H7 (cell line): ENCODE measurements at regions not wholly inside any gene's neighbourhood (a gene's known extent, or its start where the extent isn't known, plus 50 kb on each side); places are given as distances from the start of the nearest gene placed in this dataset.

ENCODE experiments used
- DNase-seq: peaks from one replicate; pipeline ENCODE4 v3.0.0; 2012
- H3K27me3 ChIP-seq: 2 replicates; pipeline ENCODE4 v1.6.0; 2011; ENCODE audit warnings: mild to moderate bottlenecking, low read length; ENCODE audit not compliant: control insufficient read depth, insufficient read depth
- H3K36me3 ChIP-seq: replicated peaks from 2 replicates; pipeline ENCODE4 v1.5.1; 2011; ENCODE audit warnings: low read length; ENCODE audit not compliant: control insufficient read depth, insufficient read depth
- H3K4me3 ChIP-seq: 2 replicates; pipeline ENCODE4 v1.5.1; 2011; ENCODE audit warnings: low read depth, mild to moderate bottlenecking, control low read depth, low read length, moderate library complexity; ENCODE audit not compliant: insufficient read depth

DNA sequence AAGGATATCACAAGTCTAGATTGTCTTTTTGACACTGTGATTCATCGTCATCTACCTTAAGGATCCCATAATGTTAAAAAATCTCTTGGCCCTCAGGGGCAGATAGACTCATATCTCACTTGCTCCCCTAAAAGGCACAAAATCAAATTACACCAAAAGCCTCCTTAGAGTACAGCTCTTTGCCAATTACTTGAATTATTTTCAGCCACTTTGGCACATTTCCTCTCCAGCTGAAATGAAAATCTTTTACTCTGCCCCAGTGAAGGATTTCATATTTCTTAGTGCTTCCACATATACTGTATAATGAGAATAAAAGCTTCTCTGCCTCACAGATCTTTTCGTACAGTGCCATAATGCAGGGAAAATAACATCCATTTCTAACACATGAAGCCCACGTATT is 190.7 kb upstream of the GBE1 start:
- H3K27me3 ChIP-seq = no peaks in the 10 kb centered on the region
- no peaks in the 10 kb centered on the region for H3K36me3 ChIP-seq
- no peak for DNase-seq
- H3K4me3 ChIP-seq = no peak overlapping the region

DNA sequence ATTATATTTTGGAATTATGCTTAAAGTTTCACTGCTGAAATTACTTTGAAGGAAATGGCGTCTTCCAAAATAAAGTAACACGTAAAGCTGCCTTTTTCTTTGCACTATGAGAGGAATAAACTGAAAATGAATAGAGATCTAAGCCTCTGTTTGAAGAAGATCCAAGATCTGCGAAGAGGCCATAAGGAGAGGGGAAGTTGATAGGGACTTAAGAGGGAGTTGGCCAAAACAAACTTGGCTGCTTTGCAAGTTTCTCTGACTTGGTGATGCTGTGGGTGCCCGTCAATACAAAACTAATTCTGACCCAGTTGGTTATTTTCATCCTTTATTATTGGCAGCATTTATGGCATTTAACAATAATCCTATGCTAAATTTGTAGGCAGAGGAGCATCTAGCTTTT is 190.2 kb upstream of the GBE1 start:
- Histone ChIP-seq H3K36me3 (no peaks in the 10 kb centered on the region), H3K4me3 (no peak overlapping the region), H3K27me3 (no peaks in the 10 kb centered on the region)
- DNase-seq = no peak

DNA sequence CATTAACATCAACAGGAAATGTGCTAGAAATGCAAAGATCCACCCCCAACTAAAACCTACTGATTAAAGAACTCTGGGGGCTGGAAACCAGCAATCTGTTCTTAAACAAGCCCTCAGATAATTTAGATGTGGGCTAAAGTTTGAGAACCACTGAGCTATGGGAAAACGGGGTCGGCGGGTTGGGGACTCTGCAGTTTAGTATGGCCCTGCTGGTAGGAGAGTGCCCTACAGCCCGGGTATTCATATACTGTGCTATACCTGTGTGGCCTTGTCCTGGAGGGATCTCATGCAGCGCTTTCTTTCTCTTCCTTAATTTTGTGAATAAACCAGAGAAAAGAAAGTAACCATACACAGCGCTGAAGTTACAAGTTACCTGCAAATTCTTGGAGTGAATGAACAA is 189.7 kb upstream of the GBE1 start:
- DNase-seq = peak; percentile 2
- Histone ChIP-seq H3K36me3 (no peaks in the 10 kb centered on the region), H3K4me3 (no peak overlapping the region), H3K27me3 (no peaks in the 10 kb centered on the region)

DNA sequence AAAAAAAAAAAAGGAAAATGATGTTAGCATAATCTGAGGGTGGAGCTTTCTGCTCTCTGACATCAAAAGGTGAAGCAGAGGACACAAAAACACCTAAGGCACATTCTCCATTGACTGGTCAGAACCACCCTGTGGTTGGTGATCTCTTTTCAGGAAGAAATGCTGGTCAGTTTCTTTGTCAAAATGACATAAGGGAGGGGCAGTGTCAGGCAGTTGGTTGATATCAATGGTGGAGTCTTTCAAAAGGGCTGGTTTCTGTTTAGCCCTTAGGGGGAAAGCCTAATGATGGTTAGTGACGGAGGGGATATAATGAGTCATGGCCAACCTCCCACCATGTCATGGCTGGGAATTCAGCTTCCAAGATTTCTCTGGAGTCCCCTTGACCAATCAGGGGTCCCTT is 185.9 kb upstream of the GBE1 start:
- H3K36me3 ChIP-seq = no peaks in the 10 kb centered on the region
- H3K27me3 ChIP-seq = no peaks in the 10 kb centered on the region
- H3K4me3 ChIP-seq = no peak overlapping the region
- no peak for DNase-seq

DNA sequence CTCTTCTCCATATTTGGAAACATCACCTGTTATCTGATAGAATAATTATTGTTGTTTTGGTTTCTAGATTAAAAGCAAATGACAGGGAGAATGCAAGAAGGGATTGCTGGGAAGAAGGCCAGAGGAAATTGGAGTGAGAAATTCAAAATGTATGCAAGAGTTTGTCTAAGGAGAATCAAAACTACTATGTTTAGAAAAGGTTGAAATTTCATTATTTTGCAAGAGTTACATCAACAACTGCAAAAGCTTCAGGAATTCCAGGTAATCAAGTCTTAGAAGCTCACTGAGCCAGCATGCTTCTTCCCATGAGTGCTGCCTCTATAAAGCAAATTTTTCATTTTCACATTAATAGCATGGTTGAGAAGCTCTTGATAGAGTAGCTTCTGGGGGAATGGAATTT is 177.2 kb upstream of the GBE1 start:
- no peak for DNase-seq
- H3K4me3 ChIP-seq = no peak overlapping the region
- no peaks in the 10 kb centered on the region for H3K36me3 ChIP-seq
- H3K27me3 ChIP-seq = no peaks in the 10 kb centered on the region

DNA sequence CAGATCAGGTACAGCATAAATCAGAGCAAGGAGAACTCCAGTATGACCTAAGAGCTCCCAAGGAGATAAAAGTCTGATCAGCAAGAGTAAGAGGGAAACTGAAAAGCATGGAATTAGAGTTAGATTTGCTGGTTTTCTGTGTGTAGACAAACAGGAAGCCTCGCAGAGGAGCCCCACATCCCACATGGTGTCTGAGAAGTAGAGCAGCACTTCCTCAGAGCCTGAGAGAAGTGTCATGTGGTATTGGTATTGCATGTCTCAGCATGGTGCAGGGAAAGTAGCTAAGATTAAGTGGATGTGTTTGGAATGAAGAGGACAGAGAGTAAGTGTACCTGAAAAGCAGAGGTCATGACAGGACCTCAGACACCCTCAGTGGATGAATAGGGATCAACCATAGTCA is 175.4 kb upstream of the GBE1 start:
- Histone ChIP-seq H3K27me3 (no peaks in the 10 kb centered on the region), H3K4me3 (no peak overlapping the region), H3K36me3 (no peaks in the 10 kb centered on the region)
- no peak for DNase-seq

DNA sequence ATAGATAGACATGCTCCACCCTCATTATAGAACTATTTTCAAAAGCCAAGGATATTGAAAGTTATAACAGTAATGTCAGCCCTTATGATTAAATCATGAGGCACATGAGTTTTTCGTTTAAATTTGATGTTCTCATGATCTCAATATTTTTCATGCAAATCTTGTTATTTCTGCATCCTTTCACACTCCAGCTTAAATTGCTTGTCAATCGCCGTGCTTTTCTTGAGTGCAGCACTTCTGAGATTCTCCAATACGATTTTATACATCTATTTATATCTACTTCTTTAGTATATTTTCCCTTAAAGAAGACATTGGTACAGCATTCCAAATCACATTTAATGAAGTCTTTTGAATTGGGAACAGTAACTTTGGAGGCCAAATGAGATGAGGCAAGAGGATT is 171.2 kb upstream of the GBE1 start:
- DNase-seq = no peak
- Histone ChIP-seq H3K4me3 (no peak overlapping the region), H3K36me3 (no peaks in the 10 kb centered on the region), H3K27me3 (no peaks in the 10 kb centered on the region)

DNA sequence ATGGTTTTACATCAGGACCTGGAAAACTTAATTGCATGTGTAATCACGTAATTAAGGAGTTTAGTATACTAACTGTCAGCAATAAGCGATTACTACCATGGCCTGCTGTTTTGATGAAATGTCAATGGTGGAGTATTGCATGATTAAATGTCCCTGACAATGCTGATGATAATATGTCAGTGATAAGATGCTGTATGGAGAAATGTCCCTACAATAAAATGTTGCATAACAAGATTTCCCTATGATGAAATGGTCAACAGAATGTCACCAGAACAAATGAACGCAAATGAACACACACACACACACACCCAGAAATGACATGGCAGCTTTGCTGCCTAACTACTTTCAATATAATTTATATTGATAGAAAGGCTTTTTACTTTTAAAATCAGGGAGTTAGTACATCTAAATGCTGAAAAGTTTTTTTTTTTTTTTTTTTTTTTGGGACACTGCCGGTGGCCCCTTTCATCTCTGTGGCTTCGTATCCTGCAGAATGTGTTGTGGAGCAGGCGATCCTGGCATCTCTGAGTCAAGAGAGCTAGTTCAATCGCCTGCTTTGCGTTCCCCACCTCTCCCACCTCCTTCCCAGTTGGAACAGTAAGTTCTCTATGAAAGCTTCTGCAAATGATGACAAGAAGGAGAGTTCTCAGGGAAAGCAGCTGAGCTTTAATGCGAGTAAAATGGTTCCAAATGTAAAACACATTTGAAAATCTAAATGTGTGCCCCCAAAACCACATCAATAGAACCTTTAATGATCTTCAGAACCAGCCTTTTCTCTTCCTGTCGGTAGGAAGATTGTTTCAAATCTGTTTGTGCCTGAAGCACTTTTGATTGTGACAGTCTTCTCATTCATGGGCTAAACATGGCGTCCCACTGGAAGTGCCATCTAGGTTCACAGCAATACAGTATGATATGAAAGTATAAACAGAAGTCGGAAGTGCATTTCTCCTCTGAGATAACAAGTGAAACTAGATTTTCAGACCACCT is 170.1 kb upstream of the GBE1 start:
- no peak overlapping the region for H3K4me3 ChIP-seq
- DNase-seq = no peak
- no peaks in the 10 kb centered on the region for H3K36me3 ChIP-seq
- H3K27me3 ChIP-seq = no peaks in the 10 kb centered on the region

DNA sequence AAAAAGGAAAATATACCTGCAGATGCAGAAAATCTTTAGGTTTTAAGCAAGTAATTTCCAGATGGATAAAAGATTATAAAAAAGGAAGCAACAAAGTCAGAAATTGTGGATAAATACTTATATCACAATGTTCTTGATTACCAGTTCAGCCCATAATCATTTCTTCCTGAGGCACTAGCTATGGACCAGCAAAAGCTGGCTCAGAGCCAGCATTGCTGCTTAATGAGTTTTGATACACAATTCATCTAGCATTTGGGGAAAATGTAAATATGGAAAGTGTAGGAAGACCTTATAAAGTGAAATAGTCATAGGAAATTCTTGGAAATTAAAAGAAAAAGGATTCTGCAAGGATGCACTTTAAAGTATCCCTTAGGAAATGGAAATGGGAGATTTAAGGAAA is 168.3 kb upstream of the GBE1 start:
- Histone ChIP-seq H3K4me3 (no peak overlapping the region), H3K27me3 (no peaks in the 10 kb centered on the region), H3K36me3 (no peaks in the 10 kb centered on the region)
- DNase-seq = no peak

DNA sequence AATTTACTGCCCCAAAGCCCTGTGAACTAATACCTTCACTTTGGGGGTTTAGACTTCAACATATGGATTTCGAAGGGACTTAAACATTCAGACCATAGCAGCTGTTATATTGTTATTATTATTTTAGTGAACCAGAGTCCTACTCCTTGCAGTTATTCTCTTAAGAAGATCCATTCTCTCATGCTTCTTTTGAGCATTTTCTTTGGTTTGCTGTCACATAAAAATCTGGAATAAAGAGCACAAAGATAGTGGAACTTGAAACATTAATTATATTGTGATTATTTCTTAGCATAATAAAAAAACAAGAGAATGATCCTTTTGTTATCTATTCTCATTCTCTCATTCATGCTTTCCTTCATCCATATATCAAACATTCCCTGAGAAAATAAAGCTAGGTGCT is 166.4 kb upstream of the GBE1 start:
- H3K36me3 ChIP-seq = no peaks in the 10 kb centered on the region
- H3K4me3 ChIP-seq = no peak overlapping the region
- H3K27me3 ChIP-seq = no peaks in the 10 kb centered on the region
- no peak for DNase-seq

DNA sequence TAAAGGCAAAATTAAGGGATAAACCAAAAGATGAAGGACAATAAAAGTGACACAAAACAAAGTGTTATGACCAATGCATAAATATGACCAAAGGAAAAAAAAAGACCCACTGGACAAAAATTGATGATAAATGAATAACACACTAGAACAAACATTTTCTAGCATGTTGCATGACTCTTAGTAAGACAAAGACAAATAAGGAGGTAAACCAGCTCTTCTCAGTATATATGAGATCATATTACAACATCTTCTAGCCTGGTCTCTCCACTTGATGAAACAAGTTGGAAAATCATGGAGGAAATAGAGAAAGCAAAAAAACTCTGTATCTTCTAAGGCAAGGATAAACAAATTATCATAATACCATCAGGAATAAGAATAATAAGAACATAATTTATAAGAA is 163.9 kb upstream of the GBE1 start:
- no peak for DNase-seq
- Histone ChIP-seq H3K27me3 (no peaks in the 10 kb centered on the region), H3K36me3 (no peaks in the 10 kb centered on the region), H3K4me3 (no peak overlapping the region)

DNA sequence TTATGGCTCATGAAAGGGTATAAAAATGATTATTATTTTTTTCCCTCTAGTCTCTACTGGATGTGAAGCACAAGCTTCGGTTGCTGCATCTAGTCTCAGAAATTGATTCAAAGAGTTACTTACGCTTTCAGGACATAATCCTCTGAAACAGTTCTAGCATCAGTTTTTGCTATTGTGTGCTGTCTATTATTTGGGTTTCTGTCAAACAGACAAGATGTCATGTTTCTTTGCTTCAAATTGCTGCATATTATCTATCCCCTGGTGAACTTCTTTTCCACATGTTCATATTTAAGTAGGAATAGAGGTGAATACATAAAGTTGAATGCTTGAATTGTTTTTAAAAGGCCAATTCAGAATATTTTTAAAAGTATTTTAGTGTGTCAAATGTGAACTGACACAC is 161.6 kb upstream of the GBE1 start:
- Histone ChIP-seq H3K4me3 (no peak overlapping the region), H3K27me3 (no peaks in the 10 kb centered on the region), H3K36me3 (no peaks in the 10 kb centered on the region)
- DNase-seq = no peak

DNA sequence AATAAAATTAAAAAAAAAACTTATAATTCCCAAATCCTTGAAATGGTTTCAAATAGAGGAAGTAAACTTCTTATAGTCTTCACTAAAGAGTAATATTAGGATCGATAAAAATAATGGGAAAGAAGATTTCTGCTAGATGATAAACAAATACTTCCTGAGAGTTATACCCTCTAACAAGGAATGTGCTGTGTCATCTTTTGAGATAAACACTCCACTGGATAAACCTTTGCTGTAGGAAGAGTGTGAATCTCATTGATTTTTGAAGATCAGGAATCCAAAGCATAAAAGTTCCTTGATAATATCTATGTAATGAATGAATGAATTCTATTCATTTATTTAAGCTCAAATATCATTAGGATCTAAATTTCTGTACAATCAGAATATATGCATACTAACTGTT is 161.0 kb upstream of the GBE1 start:
- H3K27me3 ChIP-seq = no peaks in the 10 kb centered on the region
- DNase-seq = no peak

DNA sequence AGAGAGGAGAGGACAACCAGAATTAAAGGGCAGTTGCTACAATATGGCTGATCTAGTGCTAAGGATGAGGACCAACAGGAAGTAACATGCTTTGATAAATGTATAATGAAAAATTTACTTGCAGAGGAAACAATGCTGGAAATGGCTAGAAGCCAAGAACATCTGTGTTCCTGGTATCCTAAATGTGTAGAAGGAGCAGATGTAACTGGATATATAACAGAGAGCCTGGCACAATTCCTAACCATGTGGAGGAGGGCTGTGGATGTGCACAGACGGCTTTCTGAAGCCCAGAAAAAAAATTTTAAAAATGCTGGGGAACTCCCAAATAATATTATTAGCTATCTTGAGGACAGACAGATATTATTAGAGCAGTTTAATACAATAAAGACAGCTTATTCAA is 159.4 kb upstream of the GBE1 start:
- no peak overlapping the region for H3K4me3 ChIP-seq
- no peaks in the 10 kb centered on the region for H3K27me3 ChIP-seq
- no peaks in the 10 kb centered on the region for H3K36me3 ChIP-seq
- DNase-seq = no peak

More for the DNA sequence above, 161.0 kb upstream of the GBE1 start:
- H3K36me3 ChIP-seq = no peaks in the 10 kb centered on the region
- H3K4me3 ChIP-seq = no peak overlapping the region

DNA sequence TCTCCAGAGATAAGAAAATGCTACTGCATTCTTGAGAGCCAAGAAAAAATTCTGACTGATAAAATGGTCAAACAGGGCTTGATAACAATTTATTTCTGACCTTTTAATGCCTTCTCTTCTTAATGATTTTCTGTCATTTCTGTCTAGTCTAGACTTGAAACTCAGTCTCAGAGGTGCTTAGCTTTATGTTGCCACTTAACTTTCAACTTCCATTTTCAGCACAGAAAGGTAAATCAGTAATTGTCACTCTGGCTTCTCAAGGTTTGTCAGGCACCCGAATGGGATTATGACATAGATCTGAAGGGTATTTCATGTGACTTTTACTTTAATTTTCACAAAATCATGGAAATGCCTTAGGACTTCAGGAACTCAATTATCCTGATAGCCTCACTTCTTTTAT is 155.4 kb upstream of the GBE1 start:
- no peaks in the 10 kb centered on the region for H3K27me3 ChIP-seq
- no peak for DNase-seq
- no peaks in the 10 kb centered on the region for H3K36me3 ChIP-seq
- H3K4me3 ChIP-seq = no peak overlapping the region
